Loucy (cell line): ENCODE measurements at regions not wholly inside any gene's neighbourhood (a gene's known extent, or its start where the extent isn't known, plus 50 kb on each side); places are given as distances from the start of the nearest gene placed in this dataset.

Source experiments
- CTCF ChIP-seq: fragments of 200-600 bp; sonication (generic); conservative IDR thresholded peaks from 2 replicates; pipeline ENCODE4 v1.5.1; 2014; ENCODE audit warnings: mild to moderate bottlenecking, antibody characterized with exemption, low read length
- EZH2phosphoT487 ChIP-seq: fragments of 200-600 bp; IDR thresholded peaks from 2 replicates; pipeline ENCODE4 v1.6.1; 2018; ENCODE audit warnings: antibody characterized with exemption, mild to moderate bottlenecking, moderate library complexity, borderline replicate concordance

GRCh38 chr11:43555186-43555585 is 125.4 kb upstream of the HSD17B12 start:
- no peak for TF ChIP-seq CTCF
- no peak for TF ChIP-seq EZH2phosphoT487
